ENCODE measurements at regions not wholly inside any gene's neighbourhood (a gene's known extent, or its start where the extent isn't known, plus 50 kb on each side); places are given as distances from the start of the nearest gene placed in this dataset.

GRCh38 chr4:26113339-26113940 is 199.4 kb downstream of the SMIM20 start:
- TF ChIP-seq CTCF (IDR thresholded peaks at IDR 0.05; ENCODE audit: insufficient read depth, low read length) (no peak), POLR2AphosphoS5 (IDR thresholded peaks at IDR 0.05; ENCODE audit: low read depth) (no peak), GABPA (IDR thresholded peaks at IDR 0.05; ENCODE audit: low read depth) (no peak), REST (IDR thresholded peaks at IDR 0.05; ENCODE audit: insufficient replicate concordance, low read depth) (no peak), SPI1 (IDR thresholded peaks at IDR 0.05; ENCODE audit: borderline replicate concordance, low read depth) (no peak)

Measured in HL-60 (cell line).